SU-DHL-6 (cell line): ENCODE measurements at regions not wholly inside any gene's neighbourhood (a gene's known extent, or its start where the extent isn't known, plus 50 kb on each side); places are given as distances from the start of the nearest gene placed in this dataset.

Experiments used
- H2AFZ ChIP-seq: fragments of 200-600 bp; sonication (generic); 2 replicates; pipeline ENCODE4 v1.6.1; 2014; ENCODE audit warnings: low read depth, mild to moderate bottlenecking, moderate library complexity, mixed read lengths, antibody characterized with exemption, low read length; ENCODE audit not compliant: severe bottlenecking
- H3F3A ChIP-seq: fragments of 200-600 bp; shearing (Covaris generic); 2 replicates; pipeline ENCODE4 v1.6.0; 2016; ENCODE audit warnings: antibody characterized with exemption, mild to moderate bottlenecking; ENCODE audit not compliant: insufficient read depth
- H3K27ac ChIP-seq: fragments of 200-600 bp; sonication (generic); 2 replicates; pipeline ENCODE4 v1.5.1; 2016; ENCODE audit warnings: low read depth, mild to moderate bottlenecking, low read length, moderate library complexity, mixed read lengths
- H3K27me3 ChIP-seq: fragments of 200-600 bp; sonication (generic), shearing (Covaris generic); 2 replicates; pipeline ENCODE4 v1.6.0; 2014; ENCODE audit warnings: mild to moderate bottlenecking, low read length
- H3K36me3 ChIP-seq: fragments of 200-600 bp; sonication (generic); 2 replicates; pipeline ENCODE4 v1.6.1; 2014; ENCODE audit warnings: mild to moderate bottlenecking, low read length, mixed read lengths
- H3K4me2 ChIP-seq: fragments of 300-600, 200-600 bp; shearing (Covaris generic), sonication (generic); 2 replicates; pipeline ENCODE4 v1.6.0; 2014; ENCODE audit warnings: low read length, low read depth, mild to moderate bottlenecking; ENCODE audit not compliant: poor library complexity, severe bottlenecking
- H3K4me3 ChIP-seq: fragments of 200-600 bp; sonication (generic); 2 replicates; pipeline ENCODE4 v1.5.1; 2014; ENCODE audit warnings: antibody characterized with exemption, low read length, mild to moderate bottlenecking, mixed read lengths; ENCODE audit not compliant: insufficient read depth, poor library complexity, severe bottlenecking
- H3K79me2 ChIP-seq: fragments of 200-600 bp; sonication (generic); 2 replicates; pipeline ENCODE4 v1.6.1; 2014; ENCODE audit warnings: mild to moderate bottlenecking, low read length, moderate library complexity; ENCODE audit not compliant: insufficient read depth
- H3K9ac ChIP-seq: fragments of 200-600 bp; sonication (generic); 2 replicates; pipeline ENCODE4 v1.7.0; 2014; ENCODE audit warnings: mild to moderate bottlenecking, low read length
- H3K9me2 ChIP-seq: fragments of 200-600 bp; sonication (generic); replicated peaks from 2 replicates; pipeline ENCODE4 v1.6.1; 2014; ENCODE audit warnings: low read length; ENCODE audit not compliant: insufficient read depth
- H3K9me3 ChIP-seq: fragments of 200-600 bp; sonication (generic); 2 replicates; pipeline ENCODE4 v1.6.1; 2014; ENCODE audit warnings: low read length, mixed read lengths; ENCODE audit not compliant: insufficient read depth
- H4K20me1 ChIP-seq: fragments of 200-600 bp; sonication (generic); 2 replicates; pipeline ENCODE4 v1.6.1; 2014; ENCODE audit warnings: low read depth, mild to moderate bottlenecking, antibody characterized with exemption, low read length, moderate library complexity, mixed read lengths
- CTCF ChIP-seq: fragments of 200-600 bp; sonication (generic); IDR thresholded peaks from one replicate; pipeline ENCODE4 v1.5.1; 2017; ENCODE audit warnings: antibody characterized with exemption, mild to moderate bottlenecking, low read length, moderate library complexity; ENCODE audit not compliant: insufficient read depth, poor library complexity, severe bottlenecking
- EZH2phosphoT487 ChIP-seq: fragments of 200-600 bp; sonication (generic), shearing (Covaris generic); conservative IDR thresholded peaks from 2 replicates; pipeline ENCODE4 v1.6.1; 2018; ENCODE audit warnings: mild to moderate bottlenecking, antibody characterized with exemption, low read length, moderate library complexity, mixed read lengths

DNA sequence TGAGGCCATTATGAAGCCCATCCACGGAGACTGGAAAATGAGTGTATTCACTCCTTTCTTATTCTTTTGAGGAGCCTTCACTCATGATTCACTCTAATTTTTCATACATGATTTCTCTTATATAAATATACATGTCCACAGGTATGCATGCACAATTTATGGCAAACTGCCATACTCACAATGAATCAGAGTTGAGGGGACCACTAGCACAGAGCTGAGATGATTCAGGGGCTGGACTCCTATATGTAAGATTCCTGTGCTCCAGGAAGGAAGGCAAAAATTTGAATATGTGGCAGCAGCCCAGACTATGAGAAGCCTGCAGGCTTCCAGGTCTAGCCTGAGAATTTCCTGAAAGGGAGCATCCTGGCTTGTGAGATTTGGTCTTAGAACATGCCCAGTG, 484.6 kb downstream of the PRELID2 start:
- no peaks in the 10 kb centered on the region for H4K20me1 ChIP-seq
- H3K79me2 ChIP-seq = no peaks in the 10 kb centered on the region
- no peaks in the 10 kb centered on the region for H3K36me3 ChIP-seq
- no peaks in the 10 kb centered on the region for H3K27me3 ChIP-seq
- H3F3A ChIP-seq = no peaks in the 10 kb centered on the region
- H3K4me2 ChIP-seq = no peak overlapping the region
- no peaks in the 10 kb centered on the region for H3K9me2 ChIP-seq
- no peak overlapping the region for H3K27ac ChIP-seq
- no peak overlapping the region for H3K4me3 ChIP-seq
- no peak overlapping the region for H3K9ac ChIP-seq
- TF ChIP-seq CTCF (no peak), EZH2phosphoT487 (no peak)
- H3K9me3 ChIP-seq = no peaks in the 10 kb centered on the region
- H2AFZ ChIP-seq = no peak overlapping the region

GRCh38 chr5:145347026-145347616, 488.0 kb downstream of the PRELID2 start:
- no peak overlapping the region for H3K27ac ChIP-seq
- H3K9me2 ChIP-seq = no peaks in the 10 kb centered on the region
- no peak overlapping the region for H2AFZ ChIP-seq
- H3K4me3 ChIP-seq = no peak overlapping the region
- H3K79me2 ChIP-seq = no peaks in the 10 kb centered on the region
- TF ChIP-seq CTCF (no peak), EZH2phosphoT487 (no peak)
- H3K4me2 ChIP-seq = no peak overlapping the region
- H4K20me1 ChIP-seq = no peaks in the 10 kb centered on the region
- no peaks in the 10 kb centered on the region for H3K9me3 ChIP-seq
- no peaks in the 10 kb centered on the region for H3K36me3 ChIP-seq
- H3K9ac ChIP-seq = no peak overlapping the region
- H3K27me3 ChIP-seq = no peaks in the 10 kb centered on the region
- no peaks in the 10 kb centered on the region for H3F3A ChIP-seq

DNA sequence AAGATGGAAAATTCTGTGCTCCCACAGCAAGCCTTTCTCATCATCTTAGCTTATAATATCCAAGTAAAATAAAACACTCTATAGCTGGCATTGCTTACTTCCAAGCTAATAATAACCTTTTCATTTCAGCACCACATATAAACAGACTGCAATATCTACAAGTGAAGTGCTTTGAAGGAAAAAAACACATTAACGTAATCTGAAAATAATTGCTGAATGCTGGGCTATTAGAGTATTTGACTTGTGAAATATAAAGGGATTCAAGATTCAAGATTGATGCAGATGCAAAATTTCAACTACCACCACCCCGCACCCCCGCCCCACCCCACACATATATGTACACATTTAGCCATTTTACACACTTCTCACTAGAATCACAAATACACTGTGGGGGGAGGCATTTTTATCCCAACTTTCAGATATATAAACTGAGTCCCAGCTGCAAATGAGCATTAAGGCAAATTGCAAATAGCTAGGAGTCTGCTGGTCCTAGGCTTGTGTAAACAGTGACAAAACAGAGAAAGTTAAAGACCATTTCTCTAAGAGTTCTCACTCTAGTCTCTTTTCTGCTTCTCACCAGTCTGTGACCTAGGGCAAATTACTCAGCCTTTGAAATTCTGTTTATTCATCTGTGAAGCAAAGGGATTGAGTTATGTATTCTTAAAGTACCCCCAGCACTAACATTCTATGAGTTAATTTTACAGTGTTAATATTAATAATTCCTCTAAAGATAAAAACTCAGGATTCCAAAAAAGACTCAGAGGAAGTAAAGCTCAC, 489.4 kb downstream of the PRELID2 start:
- no peak overlapping the region for H3K27ac ChIP-seq
- H3K4me3 ChIP-seq = no peak overlapping the region
- no peaks in the 10 kb centered on the region for H3K27me3 ChIP-seq
- no peaks in the 10 kb centered on the region for H3F3A ChIP-seq
- H3K4me2 ChIP-seq = no peak overlapping the region
- H3K79me2 ChIP-seq = no peaks in the 10 kb centered on the region
- no peaks in the 10 kb centered on the region for H4K20me1 ChIP-seq
- no peaks in the 10 kb centered on the region for H3K9me2 ChIP-seq
- H3K9me3 ChIP-seq = no peaks in the 10 kb centered on the region
- H2AFZ ChIP-seq = no peak overlapping the region
- no peaks in the 10 kb centered on the region for H3K36me3 ChIP-seq
- H3K9ac ChIP-seq = no peak overlapping the region
- TF ChIP-seq EZH2phosphoT487 (no peak), CTCF (no peak)
